HT1080 (cell line): ENCODE measurements at regions not wholly inside any gene's neighbourhood (a gene's known extent, or its start where the extent isn't known, plus 50 kb on each side); places are given as distances from the start of the nearest gene placed in this dataset.

Experiments used
- DNase-seq: peaks from one replicate; pipeline ENCODE4 v3.0.0-alpha.2; 2015; ENCODE audit warnings: low read depth

DNA sequence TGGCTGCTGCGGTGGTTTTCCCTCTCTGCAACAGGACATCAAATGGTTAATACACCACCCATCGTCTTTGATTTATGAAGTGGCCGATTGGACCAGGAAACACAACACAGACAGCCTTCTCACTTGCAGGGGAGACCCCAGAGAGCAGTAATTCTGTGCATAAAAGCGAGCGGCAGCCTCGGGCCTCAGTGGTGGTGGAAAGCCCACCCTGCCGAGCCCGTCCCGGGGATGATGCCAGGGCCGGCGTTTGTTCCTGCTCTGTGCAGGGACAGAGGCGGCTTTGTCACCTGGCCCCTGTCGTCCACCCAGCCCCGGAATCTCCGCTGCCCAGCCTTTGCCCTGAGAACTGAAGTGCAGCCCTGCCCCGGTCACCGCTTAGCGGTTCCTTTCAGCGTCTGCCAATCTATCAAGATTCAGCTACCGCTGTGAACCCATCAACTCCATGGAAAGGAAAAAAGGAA, 184.4 kb downstream of the TSHZ3 start:
- DNase-seq = no peak

DNA sequence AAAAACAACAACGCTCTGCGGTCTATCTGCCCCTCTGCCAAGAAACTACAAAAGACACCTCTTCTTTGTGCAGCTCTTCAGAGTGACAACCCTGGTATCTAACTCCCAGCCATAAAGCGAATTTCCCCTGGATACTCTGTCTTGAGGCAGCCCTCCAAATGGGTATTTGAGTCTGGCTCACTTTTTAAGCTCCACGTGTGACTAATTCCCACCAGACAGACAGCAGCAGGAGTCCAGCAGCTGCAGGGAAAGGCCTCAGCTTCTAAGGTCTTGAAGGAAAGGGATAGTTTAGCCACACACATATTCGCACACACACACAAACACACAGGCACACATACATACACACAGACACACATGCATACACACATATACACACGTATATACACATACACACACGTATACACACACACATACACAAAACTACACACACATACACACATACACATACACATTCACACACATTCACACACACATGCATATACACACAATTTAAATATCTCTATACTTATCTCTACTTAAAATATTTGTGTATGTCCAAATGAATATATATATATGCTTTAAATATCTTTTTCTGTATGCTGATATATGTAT, 188.8 kb downstream of the TSHZ3 start:
- peak; percentile 1 for DNase-seq

DNA sequence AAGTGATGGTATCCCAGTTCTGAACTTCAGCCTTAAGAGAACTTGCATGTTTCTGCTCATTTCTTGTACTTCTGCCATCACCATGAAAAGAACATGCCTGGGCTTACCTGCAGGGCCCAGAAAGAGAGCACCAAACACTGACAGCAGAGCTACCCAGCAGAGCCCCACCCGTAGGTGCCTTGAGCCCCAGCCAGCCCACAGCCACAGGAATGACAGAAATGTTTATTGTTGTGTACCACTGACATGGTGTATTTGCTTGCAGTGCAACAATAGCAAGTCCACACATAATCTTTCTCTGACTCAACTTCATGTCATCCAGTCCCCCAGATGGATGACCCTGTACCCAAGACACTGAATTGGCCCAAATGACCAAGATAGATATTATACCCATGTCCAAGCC, 195.2 kb downstream of the TSHZ3 start:
- peak; percentile 20 for DNase-seq

DNA sequence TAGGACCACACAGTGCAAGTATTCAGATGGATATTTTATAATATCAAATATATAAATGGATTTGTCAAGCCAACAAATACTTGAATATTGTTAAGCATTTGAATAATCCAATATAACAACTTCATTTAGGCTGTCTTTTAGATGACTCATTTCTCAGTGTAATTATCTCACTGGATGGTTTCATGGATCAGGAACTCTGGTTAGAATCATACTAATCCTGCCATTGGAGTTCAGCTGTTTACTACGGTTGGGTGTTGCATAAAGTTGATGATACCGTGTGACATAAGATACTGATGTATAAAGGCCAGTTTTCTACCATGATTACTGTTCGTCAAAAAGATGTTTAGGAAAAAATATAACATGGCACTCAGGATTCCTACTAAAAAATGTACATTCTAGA, 196.3 kb downstream of the TSHZ3 start:
- DNase-seq = no peak

DNA sequence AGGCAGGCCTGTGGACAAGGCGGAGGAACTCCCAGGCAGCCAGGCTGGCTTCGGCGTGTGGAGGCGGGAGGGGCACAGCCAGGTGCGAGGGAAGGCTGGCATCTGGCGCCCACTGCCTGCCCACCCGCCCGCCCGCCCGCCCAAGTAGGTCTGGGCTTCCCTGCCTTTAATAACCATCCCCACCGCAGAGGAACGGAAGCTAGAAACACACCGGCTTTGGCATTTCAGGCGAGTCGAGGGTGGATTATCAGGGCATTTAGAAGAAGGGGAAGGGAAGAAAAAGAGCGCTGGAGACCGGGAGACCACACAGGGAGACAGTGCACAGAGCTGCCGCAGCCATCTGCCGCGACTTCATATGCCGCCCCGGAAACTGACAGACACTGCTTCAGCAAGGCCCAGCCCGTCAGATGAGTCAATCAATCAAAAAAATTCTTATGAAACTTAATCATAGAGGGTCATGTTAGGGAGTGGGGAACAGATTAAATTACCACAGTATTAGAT, 199.7 kb downstream of the TSHZ3 start:
- DNase-seq = no peak

DNA sequence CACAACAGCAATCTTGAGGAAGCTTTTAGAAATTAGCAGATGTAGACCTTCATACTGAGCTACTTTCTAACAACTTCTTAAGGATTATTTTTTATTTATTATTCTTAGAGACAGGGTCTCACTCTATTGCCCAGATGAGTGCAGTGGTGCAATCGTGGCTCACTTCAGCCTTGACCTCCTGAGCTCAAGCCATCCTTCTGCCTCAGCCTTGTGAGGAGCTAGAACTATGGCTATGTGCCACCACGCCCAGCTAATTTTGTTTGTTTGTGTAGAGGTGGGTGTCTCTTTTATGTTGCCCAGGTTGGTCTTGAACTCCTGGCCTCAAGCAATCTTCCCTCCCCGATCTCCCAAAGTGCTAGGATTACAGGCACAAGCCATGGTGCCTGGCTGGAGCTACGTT, 200.6 kb downstream of the TSHZ3 start:
- DNase-seq = no peak

DNA sequence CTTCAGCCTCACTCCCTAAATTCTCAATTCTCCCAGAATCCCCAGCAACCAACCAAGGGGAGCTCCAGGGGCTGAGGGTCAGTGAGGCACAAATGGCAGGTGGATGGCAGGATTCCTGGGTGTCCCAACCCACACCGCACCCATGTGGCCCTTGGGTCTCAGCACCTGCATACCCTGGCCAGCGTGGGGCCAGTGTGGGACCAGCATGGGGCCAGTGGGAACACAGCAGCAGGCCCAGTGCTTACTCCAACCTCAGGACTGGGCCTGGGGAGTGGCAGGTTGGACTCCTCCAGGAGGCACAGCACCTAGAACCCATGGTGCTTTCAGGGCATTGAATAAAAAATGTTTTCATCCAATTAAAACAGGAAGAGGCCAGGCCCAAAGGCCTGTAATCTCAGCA, 202.0 kb downstream of the TSHZ3 start:
- DNase-seq = no peak

DNA sequence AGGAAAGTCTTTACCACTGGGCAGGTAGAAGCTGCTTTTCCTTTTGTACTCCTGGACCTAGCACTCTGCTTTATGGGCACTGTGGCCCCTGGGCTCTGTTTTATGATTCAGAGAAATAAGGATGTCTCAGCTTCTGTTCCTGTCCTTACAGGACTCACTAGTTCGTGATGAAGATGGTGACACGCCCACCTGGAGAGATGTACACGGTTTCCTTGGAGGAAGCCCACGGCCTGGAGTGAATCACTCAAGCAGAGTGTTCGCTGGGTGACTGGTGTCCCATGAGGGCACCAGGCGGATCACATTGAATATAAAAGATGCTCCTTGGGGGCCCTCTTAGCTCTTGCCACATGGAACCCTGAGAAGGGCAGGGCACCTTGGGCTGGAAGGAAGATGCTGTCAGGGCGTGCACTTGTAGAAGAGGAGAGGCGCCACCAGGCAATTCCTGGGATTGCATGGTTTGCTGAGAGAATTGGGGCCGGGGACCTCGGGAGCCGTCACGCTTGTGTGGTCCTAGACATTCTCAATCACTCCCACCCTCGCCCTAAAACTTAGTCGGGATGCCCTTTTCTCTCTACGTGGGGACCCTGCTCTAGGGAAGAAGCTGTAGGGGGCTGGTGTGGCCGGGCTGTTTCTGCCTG, 202.6 kb downstream of the TSHZ3 start:
- no peak for DNase-seq

DNA sequence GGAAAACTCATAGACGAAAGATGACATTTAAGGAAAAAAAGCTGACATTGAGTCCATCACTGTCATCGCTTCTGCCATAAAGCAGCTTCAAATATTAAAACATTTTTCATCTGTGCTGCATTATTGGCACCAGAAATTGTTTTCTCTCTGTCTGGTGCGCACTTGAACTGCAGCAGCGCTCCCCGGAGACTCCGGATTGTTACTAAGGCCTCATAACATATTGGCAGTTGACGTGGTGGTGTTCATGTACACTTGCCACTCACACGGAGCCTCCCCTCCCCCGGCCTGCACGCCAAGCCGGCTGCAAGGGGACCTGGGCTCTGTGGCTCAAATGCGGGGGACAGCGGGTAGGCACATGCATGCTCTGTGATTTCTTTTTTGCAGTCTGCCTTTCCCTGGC, 203.2 kb downstream of the TSHZ3 start:
- no peak for DNase-seq

DNA sequence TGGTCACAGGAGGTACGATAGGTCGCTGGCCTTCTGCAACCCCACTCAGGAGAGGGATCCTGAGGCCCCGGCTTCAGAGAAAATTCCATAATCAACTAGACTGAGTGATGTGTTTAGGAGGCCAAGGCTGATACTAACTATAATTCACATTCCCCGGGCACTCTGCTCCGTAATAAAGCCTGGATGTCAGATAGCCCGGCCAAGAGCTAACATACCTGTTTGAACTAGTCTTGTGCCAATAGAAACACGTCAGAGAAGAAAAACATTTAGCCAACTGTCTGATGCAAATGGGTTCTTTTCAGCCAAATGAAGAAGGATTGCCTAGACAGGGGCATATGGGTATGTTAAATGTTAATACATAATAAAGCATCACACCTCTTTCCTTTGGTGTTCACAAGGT, 204.2 kb downstream of the TSHZ3 start:
- no peak for DNase-seq

DNA sequence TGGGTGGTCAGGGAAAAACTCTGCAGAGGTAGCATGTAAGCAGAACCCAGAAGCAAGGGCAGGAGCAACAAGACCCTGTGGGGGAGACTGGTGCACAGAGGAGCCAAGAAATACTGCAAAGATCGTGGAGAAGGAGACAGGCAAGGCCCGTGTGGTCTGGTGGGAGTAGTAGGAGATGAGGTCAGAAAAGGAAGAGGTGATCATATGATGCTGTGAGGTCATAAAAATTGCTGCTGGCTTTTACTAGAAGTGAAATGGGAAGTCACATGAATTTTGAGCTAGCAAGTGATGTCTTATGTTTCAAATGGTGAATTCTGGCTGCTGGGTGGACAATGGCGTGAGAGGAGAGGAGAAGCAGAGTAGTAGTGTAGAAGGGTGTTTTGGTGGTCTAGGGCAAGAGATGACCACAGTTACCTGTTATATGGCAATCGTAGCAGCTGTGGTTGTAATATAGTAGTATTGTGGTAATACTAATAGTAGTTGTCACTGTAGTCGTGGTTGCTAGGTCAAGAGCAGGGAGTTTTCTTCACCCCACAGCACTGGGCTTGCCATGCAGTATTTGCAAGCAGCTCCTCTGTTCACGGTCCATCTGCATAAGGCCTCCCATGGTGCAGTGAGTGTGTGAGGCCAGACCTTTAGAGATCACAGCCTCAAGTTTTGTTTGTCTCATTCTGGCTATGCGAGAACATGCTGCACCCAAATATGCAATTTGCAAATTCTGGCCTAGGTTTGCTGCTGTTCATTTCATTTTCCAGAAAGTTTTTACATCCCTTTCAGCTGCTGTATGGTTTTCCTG, 205.0 kb downstream of the TSHZ3 start:
- DNase-seq = no peak

DNA sequence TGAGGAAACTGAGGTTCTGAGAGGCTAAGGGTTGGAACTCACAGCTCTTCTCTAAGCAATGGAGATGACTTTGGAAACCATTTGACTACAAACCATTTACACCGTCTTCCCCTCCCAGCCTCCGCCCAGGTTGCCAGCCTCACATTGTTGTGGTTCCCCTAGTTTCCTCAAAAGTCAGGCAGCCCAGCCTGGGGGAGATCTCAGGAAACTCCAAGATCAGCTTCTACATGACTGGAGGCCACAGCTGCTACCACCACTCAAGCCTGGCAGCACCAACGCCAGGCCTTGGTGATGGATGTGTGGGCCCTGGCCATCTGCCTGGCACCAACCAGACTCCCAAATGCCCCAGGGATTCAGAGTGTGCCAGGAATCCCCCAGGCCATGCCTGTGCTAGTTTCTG, 207.9 kb downstream of the TSHZ3 start:
- DNase-seq = peak; percentile 4

DNA sequence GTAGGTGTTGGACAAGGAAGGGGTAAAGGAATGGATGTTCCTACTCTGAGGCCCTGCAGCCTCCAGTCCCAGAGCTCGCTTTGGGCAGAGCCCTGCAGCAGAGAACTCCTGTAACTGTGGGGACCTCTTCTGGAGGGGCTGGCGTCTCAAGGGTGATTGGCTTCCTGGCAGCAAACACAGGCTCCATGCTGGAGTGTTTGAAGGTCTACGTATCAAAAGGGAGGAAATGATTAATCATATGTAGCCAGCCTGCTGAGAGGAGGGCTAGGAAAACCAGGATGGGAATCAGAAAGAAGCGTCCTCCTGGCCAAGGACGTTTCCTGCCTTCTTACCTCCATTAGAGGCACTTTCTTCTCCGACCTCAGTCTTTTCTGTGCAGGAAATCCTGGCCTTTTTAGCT, 208.5 kb downstream of the TSHZ3 start:
- peak; percentile 92 for DNase-seq

DNA sequence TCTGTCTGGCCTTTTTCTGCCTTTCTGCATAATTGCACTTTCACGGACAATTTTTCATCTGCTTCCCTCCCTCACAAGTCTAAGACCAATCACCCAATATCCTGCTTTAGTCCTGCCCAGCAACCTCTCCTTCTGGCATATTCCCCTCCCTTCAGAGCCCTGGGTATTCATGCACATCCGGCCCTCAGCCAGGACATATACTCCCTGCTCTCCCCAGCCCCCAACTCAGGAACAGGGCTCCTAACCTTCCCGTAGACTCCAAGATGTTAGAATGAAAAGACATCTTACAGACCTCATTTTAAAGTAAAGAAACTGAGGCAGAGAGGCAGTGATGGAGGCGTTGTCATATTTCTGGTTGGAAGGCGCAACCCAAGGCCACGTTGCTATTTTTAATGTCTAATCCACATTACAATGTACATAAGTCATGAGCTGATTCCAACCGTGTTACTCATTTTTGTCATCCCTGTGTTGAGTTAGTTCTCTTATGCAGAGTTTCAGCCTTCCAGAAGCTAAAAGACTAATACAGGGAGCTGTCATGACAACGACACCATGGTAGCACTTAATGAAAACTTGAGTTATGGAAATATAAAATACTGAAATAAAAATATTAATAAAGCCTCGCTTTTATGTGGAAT, 209.2 kb downstream of the TSHZ3 start:
- DNase-seq = peak; percentile 76

DNA sequence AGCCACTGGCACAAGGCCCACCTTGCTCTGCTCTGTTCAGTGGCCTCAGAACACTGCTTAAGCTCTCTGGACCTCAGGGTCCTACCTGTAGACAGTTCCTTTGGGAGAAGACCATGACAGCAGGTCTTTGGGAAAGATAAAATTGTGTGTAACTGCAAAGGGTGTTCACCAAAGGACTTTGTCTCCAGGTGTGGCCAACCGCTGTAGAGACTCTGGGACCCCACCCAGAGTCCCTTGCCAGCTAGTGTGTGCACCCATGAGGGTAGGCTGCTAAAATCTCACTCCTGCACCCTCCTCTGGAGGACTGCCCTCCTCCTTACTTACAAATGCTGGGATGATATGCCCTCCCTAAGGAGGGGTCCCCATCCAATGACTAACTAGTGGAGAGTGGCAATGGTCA, 211.2 kb downstream of the TSHZ3 start:
- DNase-seq = no peak

DNA sequence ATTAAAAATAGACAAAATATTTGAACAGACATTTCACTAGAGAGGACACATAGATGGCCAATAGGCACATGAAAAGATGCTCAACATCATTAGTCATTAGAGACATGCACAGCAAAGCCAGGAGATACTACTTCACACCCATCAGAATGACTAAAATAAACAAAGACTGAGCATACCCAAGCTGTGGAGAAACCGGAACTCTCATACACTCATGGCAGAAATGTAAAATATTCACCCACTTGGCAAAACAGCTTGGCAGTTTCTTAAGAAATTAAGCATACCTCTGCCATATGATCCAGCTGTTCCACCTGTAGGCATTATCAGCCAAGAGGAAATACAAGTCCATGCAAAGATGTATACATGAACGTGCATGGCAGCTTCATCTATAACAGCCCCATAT, 213.4 kb downstream of the TSHZ3 start:
- DNase-seq = peak; percentile 16

DNA sequence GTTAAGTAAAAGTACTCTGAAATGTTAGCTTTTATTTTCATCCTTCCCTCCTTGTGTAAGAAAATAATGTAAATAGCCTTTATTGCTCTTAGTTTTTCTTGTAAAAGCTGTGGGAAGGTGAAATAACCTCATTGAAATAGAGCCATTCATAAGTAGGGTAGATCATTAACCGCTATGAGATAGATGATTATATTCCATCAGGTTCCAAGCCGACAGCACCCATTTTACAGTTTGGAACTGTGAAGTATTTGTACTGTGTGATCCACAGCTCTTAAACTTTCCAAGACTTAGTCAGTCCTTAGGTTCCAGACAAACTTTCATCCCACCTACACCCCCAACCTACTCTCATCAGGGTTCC, 216.5 kb downstream of the TSHZ3 start:
- no peak for DNase-seq

DNA sequence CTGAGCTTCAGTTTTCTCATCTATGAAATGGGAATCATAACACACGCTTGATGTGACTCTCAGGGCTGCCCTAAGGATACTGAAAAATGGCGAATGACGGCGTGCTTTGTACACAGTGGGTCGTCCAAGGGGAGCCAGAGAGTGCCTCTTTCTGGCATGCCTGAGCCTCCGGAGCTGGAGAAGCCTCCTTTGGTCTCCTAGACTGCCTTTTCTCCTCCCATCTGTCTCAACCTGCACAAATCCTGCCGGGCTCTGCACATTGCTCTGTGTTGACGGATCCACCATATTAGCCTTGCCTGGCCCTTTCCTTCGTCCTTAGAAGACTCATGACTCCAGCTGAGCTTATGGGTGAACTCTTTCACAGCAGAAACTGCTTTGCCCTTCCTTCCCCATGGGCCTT, 220.9 kb downstream of the TSHZ3 start:
- DNase-seq = no peak

DNA sequence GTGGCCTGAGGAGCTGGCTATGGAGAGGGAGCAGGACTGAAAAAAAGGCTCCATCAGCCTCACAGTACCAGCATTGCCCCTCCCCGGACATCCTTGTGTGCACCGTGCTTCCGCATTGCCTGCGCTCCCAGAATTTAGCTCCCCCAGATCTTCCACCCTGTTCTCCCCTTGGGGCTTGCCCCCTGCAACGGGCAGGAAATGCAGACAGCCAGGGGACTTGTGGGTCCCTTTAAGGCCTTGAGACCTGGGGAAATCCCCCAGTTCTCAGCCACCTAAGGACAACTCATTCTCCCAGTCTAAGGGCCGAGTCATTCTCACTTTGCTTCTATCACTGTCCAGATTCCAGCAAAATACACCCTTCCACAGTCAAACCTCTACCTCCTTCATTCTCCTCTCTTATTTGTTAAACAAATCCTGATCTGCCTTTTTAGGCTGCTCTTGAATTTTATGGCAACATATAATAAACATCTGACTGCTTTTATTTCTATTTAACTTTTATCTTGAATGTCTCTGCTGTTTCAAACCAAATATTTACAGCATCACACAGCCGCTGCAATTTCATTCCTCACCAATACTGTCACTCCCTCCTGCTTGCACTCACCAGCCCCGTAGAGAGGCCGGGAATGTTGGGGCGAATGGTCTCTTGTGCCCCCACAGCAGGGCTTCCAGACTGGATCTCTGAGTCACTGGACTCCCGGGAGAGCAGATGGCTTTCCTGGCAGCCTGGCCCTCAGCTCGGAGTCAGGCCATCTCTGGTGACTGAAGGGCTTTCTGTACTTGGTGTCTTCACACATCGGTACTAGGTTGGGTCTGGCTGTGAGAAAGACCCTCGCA, 221.9 kb downstream of the TSHZ3 start:
- peak; percentile 72 for DNase-seq

DNA sequence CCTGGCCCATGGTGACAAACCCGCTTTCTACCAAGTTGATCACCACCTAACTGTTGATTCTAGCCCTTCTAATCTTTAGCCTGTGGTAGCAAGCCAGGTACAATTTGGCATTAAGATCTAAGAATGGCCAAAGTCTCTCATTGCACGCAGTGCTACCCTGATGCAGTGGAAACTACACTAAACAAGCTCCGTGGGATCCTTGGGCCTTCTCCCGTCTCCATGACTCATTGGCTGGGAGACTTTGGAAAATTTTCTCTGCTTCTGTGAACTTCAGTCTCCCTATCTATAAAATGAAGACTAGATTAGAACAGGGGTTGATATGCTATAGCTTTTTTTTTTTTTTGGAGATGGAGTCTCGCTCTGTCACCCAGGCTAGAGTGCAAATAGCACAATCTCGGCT, 223.0 kb downstream of the TSHZ3 start:
- no peak for DNase-seq

DNA sequence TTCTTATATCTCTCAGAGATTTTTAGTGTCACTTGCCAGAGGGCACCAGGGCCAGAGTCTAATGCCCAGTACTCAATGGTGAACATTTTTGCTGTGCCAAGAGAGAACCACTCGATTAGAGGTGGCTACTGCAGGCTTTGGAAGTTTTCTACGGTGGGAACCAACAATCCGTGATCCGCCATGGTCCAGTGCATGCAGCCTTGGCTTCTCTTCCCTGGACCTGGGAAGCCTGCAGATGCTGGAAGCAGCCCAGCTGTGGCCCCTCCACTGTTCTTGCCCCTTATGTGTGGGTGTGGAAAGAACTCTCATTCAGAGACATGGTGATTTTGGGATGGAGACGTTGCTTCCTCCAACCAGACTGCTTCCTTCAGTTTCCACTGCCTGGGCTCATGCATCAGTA, 224.2 kb downstream of the TSHZ3 start:
- DNase-seq = no peak
